Peyer's patch (tissue), 4 donors: ENCODE measurements at regions not wholly inside any gene's neighbourhood (a gene's known extent, or its start where the extent isn't known, plus 50 kb on each side); places are given as distances from the start of the nearest gene placed in this dataset.

Experiments used
- POLR2A ChIP-seq, 2 donors: fragments of 450-650 bp; IDR thresholded peaks; one replicate each; pipeline ENCODE4 v1.5.1; 2017; ENCODE audit warnings: antibody characterized with exemption in 2 of 2, mild to moderate bottlenecking in 2 of 2, moderate library complexity in 2 of 2
- TF ChIP-seq, protein P1 (sequence below), 6 experiments: fragments of 450-650 bp in 4 of 6; fragments of 200-600 bp in 2 of 6; sonication (generic) in 1 of 6; IDR thresholded peaks; one replicate each; pipeline ENCODE4 v1.5.1; 2017 to 2019; ENCODE audit warnings: antibody characterized with exemption in 6 of 6, mild to moderate bottlenecking in 3 of 6, moderate library complexity in 1 of 6

- TF ChIP-seq, protein P1, sequence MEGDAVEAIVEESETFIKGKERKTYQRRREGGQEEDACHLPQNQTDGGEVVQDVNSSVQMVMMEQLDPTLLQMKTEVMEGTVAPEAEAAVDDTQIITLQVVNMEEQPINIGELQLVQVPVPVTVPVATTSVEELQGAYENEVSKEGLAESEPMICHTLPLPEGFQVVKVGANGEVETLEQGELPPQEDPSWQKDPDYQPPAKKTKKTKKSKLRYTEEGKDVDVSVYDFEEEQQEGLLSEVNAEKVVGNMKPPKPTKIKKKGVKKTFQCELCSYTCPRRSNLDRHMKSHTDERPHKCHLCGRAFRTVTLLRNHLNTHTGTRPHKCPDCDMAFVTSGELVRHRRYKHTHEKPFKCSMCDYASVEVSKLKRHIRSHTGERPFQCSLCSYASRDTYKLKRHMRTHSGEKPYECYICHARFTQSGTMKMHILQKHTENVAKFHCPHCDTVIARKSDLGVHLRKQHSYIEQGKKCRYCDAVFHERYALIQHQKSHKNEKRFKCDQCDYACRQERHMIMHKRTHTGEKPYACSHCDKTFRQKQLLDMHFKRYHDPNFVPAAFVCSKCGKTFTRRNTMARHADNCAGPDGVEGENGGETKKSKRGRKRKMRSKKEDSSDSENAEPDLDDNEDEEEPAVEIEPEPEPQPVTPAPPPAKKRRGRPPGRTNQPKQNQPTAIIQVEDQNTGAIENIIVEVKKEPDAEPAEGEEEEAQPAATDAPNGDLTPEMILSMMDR (IDR thresholded peaks at IDR 0.05): no peak
- TF ChIP-seq POLR2A (IDR thresholded peaks at IDR 0.05): no peak
These were observed 409.6 kb upstream of the SLC35B3 start for GRCh38 chr6:8844968-8845367.
